ENCODE measurements at regions not wholly inside any gene's neighbourhood (a gene's known extent, or its start where the extent isn't known, plus 50 kb on each side); places are given as distances from the start of the nearest gene placed in this dataset.
"Not testable (repeated sequence)": the region's sequence is repeated elsewhere in the genome, so short reads cannot be mapped to it uniquely, and the experiment has no call there.

DNA sequence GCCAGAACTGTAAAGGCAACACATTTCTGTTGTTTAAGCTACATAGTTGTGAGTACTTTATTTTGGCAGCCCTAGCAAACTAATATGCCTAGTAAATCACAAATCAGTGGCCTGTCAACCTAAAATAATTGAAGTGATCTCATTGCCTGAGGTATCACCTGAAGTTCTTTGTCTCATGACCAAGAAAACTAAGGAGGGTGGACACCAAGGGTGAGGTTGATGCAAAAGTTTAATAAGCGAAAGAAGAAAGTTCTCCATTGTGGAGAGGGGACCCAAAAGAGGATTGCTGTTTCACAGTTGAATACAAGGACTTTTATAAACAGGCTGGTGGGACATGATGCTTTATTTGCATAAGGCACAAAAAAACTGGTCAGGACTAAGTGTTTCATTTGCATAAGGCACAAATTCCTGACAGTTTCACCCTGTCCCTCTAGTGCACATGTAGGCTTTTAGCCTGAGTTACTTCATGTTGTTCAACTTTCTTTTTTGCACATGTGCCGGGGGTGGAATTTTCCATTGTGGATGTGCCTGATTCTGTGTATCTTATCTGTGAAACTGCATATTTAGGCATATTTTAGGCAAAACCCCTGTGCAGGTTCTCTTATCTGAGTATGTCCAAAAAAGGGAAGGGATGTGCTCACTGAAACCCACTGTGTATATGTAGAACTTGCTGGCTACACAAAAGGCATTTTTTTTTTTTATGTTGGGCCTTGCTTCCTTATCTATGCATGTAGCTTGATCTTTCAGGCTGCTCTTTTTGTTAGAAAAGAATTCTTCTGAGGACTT lies 108.6 kb upstream of the RAI14 start:
- DNase-seq (ENCODE audit: low read depth, low spot score), result no peak
- in situ Hi-C loops (cut with HindIII; ENCODE audit: low pct_unique_long_range_greater_than_20kb, low sequenced_read_pairs), result no loop called here

DNA sequence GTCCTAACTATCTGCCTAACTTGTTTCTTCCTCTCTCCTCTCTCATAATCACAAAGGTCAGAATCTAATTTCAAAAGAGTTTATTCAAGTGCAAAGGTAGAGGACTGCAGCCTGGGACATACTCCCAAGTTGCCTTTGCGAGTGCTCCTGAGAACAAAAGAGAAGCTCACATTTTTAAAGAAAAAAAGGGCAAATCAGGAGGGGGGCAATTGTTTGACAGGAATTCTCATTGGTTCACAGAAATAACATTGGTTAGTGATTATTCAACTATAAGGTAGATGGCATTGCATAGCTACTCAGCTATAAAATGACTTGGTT lies 108.1 kb upstream of the RAI14 start:
- in situ Hi-C loops (cut with HindIII; ENCODE audit: low pct_unique_long_range_greater_than_20kb, low sequenced_read_pairs), result no loop called here
- DNase-seq (ENCODE audit: low read depth, low spot score), result no peak

DNA sequence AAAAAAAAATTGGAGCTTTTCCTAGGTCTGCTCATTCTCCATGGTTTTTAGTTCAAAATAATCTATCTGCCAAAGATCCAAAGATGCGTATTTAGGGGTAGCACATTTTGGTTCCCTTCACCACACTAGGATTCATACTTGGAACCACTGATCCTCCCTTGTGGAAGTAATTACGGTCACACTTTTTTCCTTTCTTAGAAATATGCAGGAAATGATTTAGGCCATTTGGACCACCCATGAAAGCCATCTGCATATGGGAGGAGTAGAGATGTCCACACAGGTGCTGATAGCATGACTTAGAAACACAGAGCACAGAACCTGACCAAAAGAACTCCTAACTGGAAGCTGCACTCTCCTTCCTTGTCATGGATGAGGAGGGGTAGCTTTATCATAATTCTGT lies 105.9 kb upstream of the RAI14 start:
- in situ Hi-C loops (cut with HindIII; ENCODE audit: low pct_unique_long_range_greater_than_20kb, low sequenced_read_pairs), result no loop called here
- no peak for DNase-seq (ENCODE audit: low read depth, low spot score)

DNA sequence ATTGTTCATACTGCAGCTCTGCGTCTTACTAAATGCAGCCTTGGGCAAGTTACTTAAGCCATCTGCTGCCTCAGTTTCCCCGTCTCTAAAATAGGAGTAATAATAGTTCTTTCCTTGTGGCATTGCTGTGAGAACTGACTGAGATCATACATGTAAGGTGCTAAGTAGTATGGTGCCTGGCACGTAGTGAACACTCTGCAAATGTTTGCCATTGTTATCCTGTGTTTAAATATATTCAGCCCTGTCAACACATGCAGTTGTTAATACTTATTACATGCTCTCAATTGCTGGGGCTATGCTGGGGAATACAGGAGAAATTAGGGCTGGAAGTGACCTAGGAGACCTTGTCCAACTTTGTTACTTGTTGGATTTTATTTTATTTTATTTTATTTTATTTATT lies 105.2 kb upstream of the RAI14 start:
- in situ Hi-C loops (cut with HindIII; ENCODE audit: low pct_unique_long_range_greater_than_20kb, low sequenced_read_pairs), result no loop called here
- no peak for DNase-seq (ENCODE audit: low read depth, low spot score)

DNA sequence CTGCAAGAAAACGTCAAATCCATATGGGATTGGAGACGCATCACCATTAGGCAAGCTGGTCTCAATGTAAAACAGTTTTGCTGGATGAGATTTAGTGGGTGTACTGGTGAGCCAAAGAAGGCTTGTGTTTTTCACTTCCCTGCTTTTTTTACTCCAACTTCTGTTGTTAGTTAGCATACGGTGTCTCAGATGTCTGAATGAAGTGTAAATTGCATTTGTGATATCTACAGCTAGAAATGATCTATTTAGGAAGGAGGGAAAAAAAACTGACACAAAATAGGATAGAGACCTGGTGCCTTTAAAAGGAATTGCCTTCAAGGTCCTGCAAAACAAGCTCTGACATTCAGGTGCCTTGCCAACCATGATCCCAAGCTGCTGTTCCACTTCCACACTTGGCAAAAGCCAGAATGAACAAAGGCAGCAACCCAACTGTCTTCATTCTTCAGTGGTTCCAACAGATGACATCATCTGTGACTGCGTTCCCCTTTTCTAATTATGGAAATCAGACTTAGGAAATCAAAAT lies 104.2 kb upstream of the RAI14 start:
- DNase-seq (ENCODE audit: low read depth, low spot score), result no peak
- in situ Hi-C loops (cut with HindIII; ENCODE audit: low pct_unique_long_range_greater_than_20kb, low sequenced_read_pairs), result no loop called here

DNA sequence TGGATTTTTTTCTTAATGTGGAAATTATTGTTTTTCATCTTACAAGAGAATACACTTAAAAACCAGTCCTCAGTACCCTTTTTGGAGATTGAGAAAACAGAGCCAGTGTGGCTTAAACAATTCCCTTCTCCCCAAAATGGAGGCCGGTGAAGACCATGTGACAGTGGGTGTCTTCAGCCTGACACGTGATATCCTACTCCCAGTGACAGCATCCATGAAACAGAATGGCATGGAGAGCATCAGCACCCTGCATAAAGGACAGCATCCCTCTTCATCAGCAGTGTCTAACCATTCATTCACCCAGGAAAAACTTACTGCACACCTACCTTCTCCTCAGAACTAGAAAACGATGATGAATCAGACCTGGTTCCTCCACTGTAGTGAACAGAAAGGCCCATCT lies 103.4 kb upstream of the RAI14 start:
- in situ Hi-C loops (cut with HindIII; ENCODE audit: low pct_unique_long_range_greater_than_20kb, low sequenced_read_pairs), result no loop called here
- DNase-seq (ENCODE audit: low read depth, low spot score), result no peak

DNA sequence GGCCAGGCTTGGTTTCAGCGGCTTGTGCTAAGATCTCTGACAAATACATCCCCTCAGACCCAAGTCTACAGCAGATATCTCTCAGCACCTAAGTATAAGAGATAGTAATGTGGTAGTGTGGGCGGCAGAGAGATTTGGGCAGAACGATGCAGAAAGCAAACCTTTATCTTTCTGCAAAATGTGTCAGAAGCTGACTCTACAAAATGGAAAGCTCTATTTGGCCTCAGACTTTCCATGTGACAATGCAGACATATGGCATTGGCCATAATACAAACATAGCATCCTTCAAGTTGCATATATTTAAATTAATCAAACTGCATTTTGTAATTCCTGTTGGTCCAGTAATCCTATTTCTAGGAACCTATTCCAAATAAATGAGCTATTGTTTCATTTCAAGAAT lies 102.5 kb upstream of the RAI14 start:
- in situ Hi-C loops (cut with HindIII; ENCODE audit: low pct_unique_long_range_greater_than_20kb, low sequenced_read_pairs), result no loop called here
- no peak for DNase-seq (ENCODE audit: low read depth, low spot score)

DNA sequence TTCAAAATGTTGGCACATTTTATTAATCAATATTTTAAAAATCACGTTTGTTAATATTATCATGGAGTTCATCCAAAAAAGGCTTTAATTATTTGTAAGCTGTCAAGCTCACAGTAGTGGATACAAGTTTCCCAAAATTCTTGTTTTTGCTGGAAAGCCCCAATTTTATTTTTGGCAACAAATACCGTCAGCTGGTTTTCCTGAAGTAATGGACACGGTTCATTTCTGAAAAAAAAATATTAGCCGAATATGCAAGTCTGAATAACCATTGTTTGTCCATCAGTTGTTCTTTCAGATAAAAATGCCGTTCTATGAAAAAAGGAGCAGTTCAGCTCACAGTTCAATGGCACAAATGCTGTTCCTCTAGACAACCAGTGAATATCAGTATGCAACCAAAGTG lies 101.5 kb upstream of the RAI14 start:
- in situ Hi-C loops (cut with HindIII; ENCODE audit: low pct_unique_long_range_greater_than_20kb, low sequenced_read_pairs), result no loop called here
- no peak for DNase-seq (ENCODE audit: low read depth, low spot score)

DNA sequence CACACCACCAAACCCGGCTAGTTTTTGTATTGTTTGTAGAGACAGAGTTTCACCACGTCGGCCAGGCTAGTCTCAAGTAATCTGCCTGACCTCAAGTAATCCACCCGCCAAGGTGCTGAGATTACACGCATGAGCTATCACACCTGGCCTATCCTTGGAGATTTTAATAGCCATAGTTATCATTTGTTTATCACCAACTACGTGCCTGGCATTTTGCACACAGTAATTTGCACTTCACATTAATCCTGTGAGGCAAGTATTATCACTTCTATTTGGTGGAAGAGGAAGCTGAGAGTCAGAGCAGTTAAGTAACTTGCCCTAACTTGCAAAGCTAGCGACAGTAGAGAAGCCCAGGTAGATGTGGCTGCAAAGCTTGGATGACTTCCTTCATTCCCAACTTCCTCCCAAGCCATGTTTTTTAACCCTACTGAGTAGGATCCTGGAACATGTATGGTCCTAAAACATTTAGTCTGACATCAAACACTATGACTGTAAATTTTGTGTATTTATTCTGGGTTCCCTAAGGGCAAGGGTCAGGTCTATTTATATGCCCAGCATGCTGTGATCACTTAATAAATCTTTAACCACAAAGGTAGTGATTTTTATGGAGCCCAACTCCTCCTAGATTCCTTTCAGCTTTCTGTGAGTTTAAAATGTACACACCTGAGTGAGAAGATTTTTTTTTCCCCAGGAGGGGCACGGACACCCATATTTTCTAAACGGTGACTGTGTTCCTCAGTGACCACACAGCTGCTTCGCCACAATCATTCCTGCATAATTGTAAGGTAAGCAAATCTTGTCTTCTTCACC lies 100.2 kb upstream of the RAI14 start:
- no peak for DNase-seq (ENCODE audit: low read depth, low spot score)
- in situ Hi-C loops (cut with HindIII; ENCODE audit: low pct_unique_long_range_greater_than_20kb, low sequenced_read_pairs), result no loop called here

DNA sequence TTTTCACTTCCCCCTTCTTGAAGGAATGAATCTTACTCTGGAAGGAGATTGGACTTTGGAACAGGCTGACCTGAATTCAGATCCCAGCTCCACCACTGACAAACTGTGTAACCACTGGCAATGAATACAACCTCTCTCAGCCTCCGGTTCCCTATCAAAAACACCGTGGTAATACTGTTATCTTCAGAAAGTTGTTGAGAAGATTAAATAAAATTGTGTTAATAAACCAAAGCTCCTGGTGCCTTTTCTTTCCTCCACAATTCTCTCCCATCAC lies 99.7 kb upstream of the RAI14 start:
- DNase-seq (ENCODE audit: low read depth, low spot score), result no peak
- in situ Hi-C loops (cut with HindIII; ENCODE audit: low pct_unique_long_range_greater_than_20kb, low sequenced_read_pairs), result no loop called here

DNA sequence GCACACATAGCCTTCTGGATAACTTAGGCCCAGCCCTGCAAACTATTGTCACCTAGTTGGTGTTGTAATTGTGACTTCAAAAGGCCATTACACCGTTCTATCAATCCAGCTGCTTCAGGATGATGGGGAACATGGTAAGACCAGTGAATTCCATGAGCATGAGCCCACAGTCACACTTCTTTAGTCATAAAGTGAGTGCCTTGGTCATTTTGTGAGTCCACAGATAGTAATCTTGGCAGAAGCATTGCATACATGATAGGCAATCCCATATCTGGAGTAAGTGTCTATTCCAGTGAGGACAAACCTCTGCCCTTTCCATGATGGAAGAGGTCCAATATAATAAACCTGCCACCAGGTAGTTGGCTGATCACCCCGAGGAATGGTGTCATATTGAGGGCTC lies 94.5 kb upstream of the RAI14 start:
- in situ Hi-C loops (cut with HindIII; ENCODE audit: low pct_unique_long_range_greater_than_20kb, low sequenced_read_pairs); DNase-seq (ENCODE audit: low read depth, low spot score): not testable (repeated sequence)

DNA sequence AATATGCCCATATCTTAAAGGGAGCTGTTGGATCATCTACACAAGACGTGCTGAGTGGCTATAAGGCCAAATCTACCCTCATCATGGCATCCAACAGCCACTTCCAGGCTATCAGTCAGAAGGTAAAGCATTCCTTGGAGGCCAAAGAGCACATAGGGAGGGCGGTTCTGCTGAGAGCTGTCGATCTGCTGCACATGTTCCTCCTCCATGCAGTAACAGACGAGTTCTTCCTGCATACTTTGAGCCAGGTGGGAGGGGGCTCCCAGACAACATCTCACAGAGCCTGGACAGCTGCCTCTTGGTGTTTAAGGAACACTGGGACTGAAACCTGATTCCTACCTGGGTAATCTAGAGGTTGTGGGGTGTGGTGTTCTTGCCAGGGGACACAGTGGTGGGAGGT lies 93.3 kb upstream of the RAI14 start:
- no peak for DNase-seq (ENCODE audit: low read depth, low spot score)
- in situ Hi-C loops (cut with HindIII; ENCODE audit: low pct_unique_long_range_greater_than_20kb, low sequenced_read_pairs), result no loop called here

DNA sequence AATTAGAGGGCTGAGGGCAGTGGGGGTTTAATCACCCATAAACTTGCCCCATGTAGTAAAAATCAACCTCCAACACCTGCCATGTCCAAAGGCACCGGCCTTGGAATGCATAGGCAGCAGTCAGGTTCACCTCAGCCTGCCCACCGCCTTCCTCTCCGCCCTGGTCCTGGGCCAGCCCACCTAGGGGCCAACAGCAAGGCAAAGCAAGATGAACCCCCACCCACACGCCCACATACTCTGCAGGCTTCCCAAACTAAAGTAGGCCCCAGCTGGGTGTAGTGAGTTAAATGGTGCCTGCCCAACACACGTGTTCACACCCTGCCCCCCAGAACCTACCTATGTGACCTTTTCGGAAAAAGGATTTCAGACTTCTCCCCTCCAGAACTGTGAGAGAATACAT lies 92.9 kb upstream of the RAI14 start:
- DNase-seq (ENCODE audit: low read depth, low spot score), result no peak
- in situ Hi-C loops (cut with HindIII; ENCODE audit: low pct_unique_long_range_greater_than_20kb, low sequenced_read_pairs), result no loop called here

DNA sequence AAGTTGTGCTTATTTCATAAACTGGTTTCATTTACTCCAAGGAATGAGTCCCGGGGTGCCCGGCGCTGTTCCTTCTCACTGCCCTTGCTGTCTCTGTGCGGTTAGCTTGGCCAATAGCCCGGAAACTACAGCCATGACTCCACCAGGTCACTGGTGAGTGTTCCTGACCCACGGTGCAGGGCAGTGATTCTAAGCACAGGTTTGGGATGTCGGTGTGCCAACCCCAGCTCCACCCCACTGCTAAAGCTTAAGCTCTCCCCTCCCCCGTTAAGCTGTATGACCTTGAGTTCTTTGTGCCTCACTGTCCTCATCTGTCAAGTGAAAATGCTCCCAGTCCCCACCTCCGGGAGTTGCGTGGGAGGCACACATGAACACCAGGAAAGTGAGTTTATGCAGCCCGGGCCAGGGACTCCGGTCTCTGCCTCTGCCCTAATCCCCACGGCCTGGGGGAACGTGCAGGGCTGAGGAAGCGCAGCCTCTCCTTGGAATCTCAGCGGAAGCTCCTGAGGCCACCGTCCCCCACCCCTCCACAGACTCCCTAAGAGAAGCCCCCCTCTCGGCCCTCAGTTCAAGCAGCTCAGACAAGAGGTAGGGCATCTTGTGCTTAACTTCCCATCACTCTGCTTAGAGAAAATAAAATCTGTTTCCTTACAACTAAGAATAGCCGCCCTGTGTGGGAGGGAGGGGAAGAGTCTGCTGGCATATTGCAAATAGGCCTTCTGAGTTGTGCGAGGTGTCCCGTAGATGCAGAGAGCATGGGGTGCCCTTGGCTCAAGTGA lies 92.0 kb upstream of the RAI14 start:
- in situ Hi-C loops (cut with HindIII; ENCODE audit: low pct_unique_long_range_greater_than_20kb, low sequenced_read_pairs), result no loop called here
- DNase-seq (ENCODE audit: low read depth, low spot score), result no peak

DNA sequence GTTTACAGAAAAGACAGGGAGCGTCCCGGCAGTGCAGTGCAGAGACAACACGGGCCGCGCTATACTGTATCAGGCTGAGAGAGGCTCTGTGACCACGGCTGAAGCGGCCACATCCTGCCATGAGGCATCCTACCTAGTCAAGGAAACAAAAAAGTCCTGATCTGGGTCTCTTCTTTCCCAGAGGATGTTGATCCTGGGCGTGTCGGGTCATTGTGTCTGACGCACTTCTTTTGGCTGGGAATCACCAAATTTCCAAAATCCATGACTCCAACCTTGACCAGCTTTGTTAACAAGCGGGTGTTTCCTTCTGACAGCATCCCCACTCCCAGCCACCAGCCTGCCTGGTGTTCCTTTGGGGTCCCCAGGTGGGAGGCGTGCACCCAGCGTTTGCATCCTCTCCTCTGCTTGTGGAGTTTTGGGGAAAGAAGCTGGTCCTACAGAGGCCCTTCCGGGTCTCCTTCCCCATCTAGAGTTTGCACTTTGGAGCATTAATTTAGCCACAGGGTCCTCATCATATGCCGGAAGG lies 91.4 kb upstream of the RAI14 start:
- DNase-seq (ENCODE audit: low read depth, low spot score), result no peak
- in situ Hi-C loops (cut with HindIII; ENCODE audit: low pct_unique_long_range_greater_than_20kb, low sequenced_read_pairs), result no loop called here

DNA sequence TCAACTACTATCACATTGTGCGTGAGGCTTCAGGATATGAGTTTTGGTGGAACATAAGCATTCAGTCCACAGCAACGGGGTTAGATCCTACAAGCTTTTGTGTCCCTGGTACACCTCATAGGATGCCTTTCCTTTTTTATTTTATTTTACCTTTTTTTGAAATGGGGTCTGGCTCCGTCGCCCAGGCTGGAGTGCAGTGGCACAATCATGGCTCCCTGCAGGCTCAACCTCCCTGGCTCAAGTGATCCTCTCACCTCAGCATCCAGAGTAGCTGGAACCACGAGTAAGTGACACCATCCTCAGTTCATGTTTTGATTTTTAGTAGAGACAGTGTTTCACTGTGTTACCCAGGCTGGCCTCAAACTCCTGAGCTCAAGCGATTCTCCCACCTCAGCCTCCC lies 86.0 kb upstream of the RAI14 start:
- DNase-seq (ENCODE audit: low read depth, low spot score), result no peak
- in situ Hi-C loops (cut with HindIII; ENCODE audit: low pct_unique_long_range_greater_than_20kb, low sequenced_read_pairs), result no loop called here

DNA sequence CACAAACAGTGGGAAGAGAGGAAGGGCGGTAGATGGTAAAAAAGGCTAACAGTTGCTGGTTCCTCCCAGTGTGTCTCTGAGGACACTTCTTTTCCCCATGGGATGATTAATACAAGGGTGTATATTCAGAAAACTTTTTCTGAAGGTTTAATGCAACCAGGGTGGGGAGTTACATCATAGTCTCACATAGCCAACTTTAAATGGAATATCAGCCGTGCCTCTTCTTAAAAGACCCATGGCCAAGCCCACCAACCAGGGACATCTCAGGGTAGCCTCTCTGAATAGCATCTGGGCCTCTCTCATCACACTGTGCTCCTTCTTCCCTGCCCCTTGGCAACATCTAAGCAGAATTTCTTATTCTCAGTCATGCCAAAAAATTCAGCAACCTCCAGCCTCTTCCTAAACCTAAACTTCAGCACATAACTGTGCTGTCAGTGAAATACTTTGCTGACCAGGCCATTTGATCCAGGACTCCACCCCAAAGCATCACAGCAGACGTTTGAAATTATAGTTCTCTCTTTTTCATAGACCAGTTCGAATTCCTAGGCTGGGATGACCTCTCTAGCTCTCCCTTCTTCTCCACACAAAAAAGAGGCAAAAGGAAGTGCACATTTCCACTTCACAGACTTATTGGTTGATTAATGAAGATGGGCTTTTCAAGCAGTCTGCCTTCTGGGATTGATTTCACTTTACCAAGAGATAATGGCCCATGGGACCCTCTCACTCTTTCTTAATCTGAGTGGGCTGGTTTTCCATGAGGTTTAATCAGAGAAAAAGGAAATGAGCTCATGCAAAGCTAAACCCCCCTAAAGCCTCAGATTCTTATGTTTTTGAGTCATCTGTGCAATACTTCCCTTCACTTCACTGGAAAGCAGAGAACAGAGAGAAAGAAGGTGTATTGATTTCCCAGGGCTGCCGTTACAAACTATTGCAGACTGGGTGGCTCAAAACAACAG lies 85.1 kb upstream of the RAI14 start:
- no peak for DNase-seq (ENCODE audit: low read depth, low spot score)
- in situ Hi-C loops (cut with HindIII; ENCODE audit: low pct_unique_long_range_greater_than_20kb, low sequenced_read_pairs), result no loop called here

Data from SK-MEL-5 (cell line).